Endodermal cell (in vitro differentiated cells): ENCODE measurements at regions not wholly inside any gene's neighbourhood (a gene's known extent, or its start where the extent isn't known, plus 50 kb on each side); places are given as distances from the start of the nearest gene placed in this dataset.

ENCODE experiments used
- DNase-seq: peaks from one replicate; pipeline ENCODE4 v3.0.0-alpha.2; 2017
- H3K27ac ChIP-seq: 2 replicates; pipeline ENCODE4 v1.5.1; 2013; ENCODE audit warnings: mild to moderate bottlenecking, low read depth, low read length, moderate library complexity
- H3K27me3 ChIP-seq: 2 replicates; pipeline ENCODE4 v1.6.1; 2013; ENCODE audit warnings: mild to moderate bottlenecking, low read length, moderate library complexity; ENCODE audit not compliant: insufficient read depth, control insufficient read depth, poor library complexity, severe bottlenecking
- H3K36me3 ChIP-seq: 2 replicates; pipeline ENCODE4 v1.7.0; 2013; ENCODE audit warnings: mild to moderate bottlenecking, low read length, moderate library complexity; ENCODE audit not compliant: control insufficient read depth, insufficient read depth
- H3K4me1 ChIP-seq: one replicate; pipeline ENCODE4 v1.7.0; 2013; ENCODE audit warnings: low read length; ENCODE audit not compliant: control insufficient read depth, insufficient read depth
- H3K4me3 ChIP-seq: 2 replicates; pipeline ENCODE4 v1.5.1; 2013; ENCODE audit warnings: mild to moderate bottlenecking, low read length, moderate library complexity
- H3K9ac ChIP-seq: 2 replicates; pipeline ENCODE4 v1.6.1; 2013; ENCODE audit warnings: mild to moderate bottlenecking, low read length, moderate library complexity; ENCODE audit not compliant: poor library complexity, severe bottlenecking; ENCODE audit errors: extremely low read depth
- H3K9me3 ChIP-seq: 2 replicates; pipeline ENCODE4 v1.6.1; 2013; ENCODE audit warnings: mild to moderate bottlenecking, low read length, moderate library complexity; ENCODE audit not compliant: control insufficient read depth
- H3K27ac Mint-ChIP-seq: 2 replicates; pipeline ENCODE4 v1.8.0; 2020; ENCODE audit warnings: mixed read lengths
- H3K27me3 Mint-ChIP-seq: 2 replicates; pipeline ENCODE4 v1.8.0; 2021; ENCODE audit warnings: mild to moderate bottlenecking, mixed read lengths; ENCODE audit not compliant: insufficient read depth
- H3K36me3 Mint-ChIP-seq: 2 replicates; pipeline ENCODE4 v1.8.0; 2020; ENCODE audit warnings: low read depth, mixed read lengths
- H3K4me1 Mint-ChIP-seq: 2 replicates; pipeline ENCODE4 v1.8.0; 2020; ENCODE audit warnings: mixed read lengths
- H3K4me3 Mint-ChIP-seq: 2 replicates; pipeline ENCODE4 v1.8.0; 2020; ENCODE audit warnings: mild to moderate bottlenecking, moderate library complexity, mixed read lengths
- H3K9me3 Mint-ChIP-seq: 2 replicates; pipeline ENCODE4 v1.8.0; 2020; ENCODE audit warnings: mild to moderate bottlenecking, mixed read lengths
- WGBS, 2 experiments: methylation state at CpG; one replicate each; pipeline versions ENCODE4 v1.1.5 to v1.1.7; 2013; ENCODE audit warnings: missing lambda C conversion rate in 2 of 2, mixed read lengths in 1 of 2; ENCODE audit not compliant: insufficient coverage in 1 of 2, insufficient read length in 1 of 2; 5-methylcytosine and 5-hydroxymethylcytosine counted together
- TF ChIP-seq, protein P1 (sequence below): fragments of 200-600 bp; sonication (generic); conservative IDR thresholded peaks from 2 replicates; pipeline ENCODE4 v1.5.0; 2021; ENCODE audit warnings: antibody characterized with exemption, mild to moderate bottlenecking

- no peaks in the 10 kb centered on the region for H3K36me3 Mint-ChIP-seq
- 77% methylated on average over 2 of the region's 2 CpGs; no CpG with 5 or more reads in 1 of the 2 experiments for WGBS, 2 experiments
- H3K36me3 ChIP-seq, result no peaks in the 10 kb centered on the region
- no peaks in the 10 kb centered on the region for H3K9me3 Mint-ChIP-seq
- no peaks in the 10 kb centered on the region for H3K9me3 ChIP-seq
- no peak overlapping the region for H3K27ac Mint-ChIP-seq
- no peak overlapping the region for H3K4me3 ChIP-seq
- H3K4me1 Mint-ChIP-seq, result peaks cover 7% of the 10 kb centered on the region
- no peak overlapping the region for H3K4me3 Mint-ChIP-seq
- TF ChIP-seq, protein P1, sequence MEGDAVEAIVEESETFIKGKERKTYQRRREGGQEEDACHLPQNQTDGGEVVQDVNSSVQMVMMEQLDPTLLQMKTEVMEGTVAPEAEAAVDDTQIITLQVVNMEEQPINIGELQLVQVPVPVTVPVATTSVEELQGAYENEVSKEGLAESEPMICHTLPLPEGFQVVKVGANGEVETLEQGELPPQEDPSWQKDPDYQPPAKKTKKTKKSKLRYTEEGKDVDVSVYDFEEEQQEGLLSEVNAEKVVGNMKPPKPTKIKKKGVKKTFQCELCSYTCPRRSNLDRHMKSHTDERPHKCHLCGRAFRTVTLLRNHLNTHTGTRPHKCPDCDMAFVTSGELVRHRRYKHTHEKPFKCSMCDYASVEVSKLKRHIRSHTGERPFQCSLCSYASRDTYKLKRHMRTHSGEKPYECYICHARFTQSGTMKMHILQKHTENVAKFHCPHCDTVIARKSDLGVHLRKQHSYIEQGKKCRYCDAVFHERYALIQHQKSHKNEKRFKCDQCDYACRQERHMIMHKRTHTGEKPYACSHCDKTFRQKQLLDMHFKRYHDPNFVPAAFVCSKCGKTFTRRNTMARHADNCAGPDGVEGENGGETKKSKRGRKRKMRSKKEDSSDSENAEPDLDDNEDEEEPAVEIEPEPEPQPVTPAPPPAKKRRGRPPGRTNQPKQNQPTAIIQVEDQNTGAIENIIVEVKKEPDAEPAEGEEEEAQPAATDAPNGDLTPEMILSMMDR, result no peak
- no peak overlapping the region for H3K9ac ChIP-seq
- H3K27me3 Mint-ChIP-seq, result peaks cover 5% of the 10 kb centered on the region
- DNase-seq, result no peak
- H3K27ac ChIP-seq, result no peak overlapping the region
- H3K4me1 ChIP-seq, result no peaks in the 10 kb centered on the region
- H3K27me3 ChIP-seq, result no peaks in the 10 kb centered on the region
Observed at GRCh38 chr15:39153716-39154115, 427.2 kb upstream of the THBS1 start.

GRCh38 chr15:39154227-39154638 lies 426.6 kb upstream of the THBS1 start:
- H3K36me3 Mint-ChIP-seq, result no peaks in the 10 kb centered on the region
- H3K4me1 ChIP-seq, result no peaks in the 10 kb centered on the region
- H3K27me3 ChIP-seq, result no peaks in the 10 kb centered on the region
- no peak overlapping the region for H3K9ac ChIP-seq
- H3K9me3 Mint-ChIP-seq, result no peaks in the 10 kb centered on the region
- DNase-seq, result no peak
- no peak overlapping the region for H3K4me3 Mint-ChIP-seq
- peaks cover 3% of the 10 kb centered on the region for H3K27me3 Mint-ChIP-seq
- no peaks in the 10 kb centered on the region for H3K36me3 ChIP-seq
- no peaks in the 10 kb centered on the region for H3K9me3 ChIP-seq
- H3K4me1 Mint-ChIP-seq, result peaks cover 7% of the 10 kb centered on the region
- TF ChIP-seq, protein P1, result peak; percentile 66
- H3K27ac ChIP-seq, result no peak overlapping the region
- no peak overlapping the region for H3K4me3 ChIP-seq
- no peak overlapping the region for H3K27ac Mint-ChIP-seq

DNA sequence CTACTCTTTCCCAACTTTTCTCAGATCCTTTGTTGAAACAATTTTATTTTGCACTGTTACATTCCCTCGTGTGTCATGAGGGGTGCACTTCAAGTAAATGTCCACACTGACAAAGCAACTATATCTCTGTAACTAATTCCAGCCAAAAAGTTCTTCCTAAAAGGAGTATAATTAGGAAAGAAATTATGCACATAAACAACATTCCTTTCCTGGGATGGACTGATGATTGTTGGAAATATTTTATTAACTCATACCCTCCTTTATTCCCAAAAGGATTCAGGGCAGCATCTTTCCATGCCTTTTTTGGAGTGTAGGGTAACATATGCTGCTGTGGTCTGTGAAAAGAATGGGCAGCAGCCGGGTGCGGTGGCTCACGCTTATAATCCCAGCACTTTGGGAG lies 426.1 kb upstream of the THBS1 start:
- WGBS, 2 experiments, result 98% methylated on average over 4 of the region's 4 CpGs; no CpG with 5 or more reads in 1 of the 2 experiments
- Histone ChIP-seq H3K4me1 (no peaks in the 10 kb centered on the region), H3K9ac (no peak overlapping the region), H3K27me3 (no peaks in the 10 kb centered on the region), H3K9me3 (no peaks in the 10 kb centered on the region), H3K4me3 (no peak overlapping the region), H3K36me3 (no peaks in the 10 kb centered on the region), H3K27ac (no peak overlapping the region)
- TF ChIP-seq, protein P1, result no peak
- Mint-ChIP-seq H3K36me3 (no peaks in the 10 kb centered on the region), H3K4me1 (peaks cover 7% of the 10 kb centered on the region), H3K27ac (no peak overlapping the region), H3K27me3 (peaks cover 3% of the 10 kb centered on the region), H3K9me3 (no peaks in the 10 kb centered on the region), H3K4me3 (no peak overlapping the region)
- DNase-seq, result no peak
